AG09319 (cell line): ENCODE measurements at regions not wholly inside any gene's neighbourhood (a gene's known extent, or its start where the extent isn't known, plus 50 kb on each side); places are given as distances from the start of the nearest gene placed in this dataset.
A peak's percentile ranks its signal among the peaks of the same experiment; 100 is the strongest.

Experiments
- DNase-seq: peaks from one replicate; pipeline ENCODE4 v3.0.0-alpha.2; 2010; ENCODE audit warnings: low read depth; ENCODE audit errors: extremely low read depth
- TF ChIP-seq, protein P1 (sequence below): IDR thresholded peaks from 2 replicates; pipeline ENCODE4 v1.5.1; 2011; ENCODE audit warnings: low read depth, mild to moderate bottlenecking, inconsistent platforms, low read length, moderate library complexity

DNA sequence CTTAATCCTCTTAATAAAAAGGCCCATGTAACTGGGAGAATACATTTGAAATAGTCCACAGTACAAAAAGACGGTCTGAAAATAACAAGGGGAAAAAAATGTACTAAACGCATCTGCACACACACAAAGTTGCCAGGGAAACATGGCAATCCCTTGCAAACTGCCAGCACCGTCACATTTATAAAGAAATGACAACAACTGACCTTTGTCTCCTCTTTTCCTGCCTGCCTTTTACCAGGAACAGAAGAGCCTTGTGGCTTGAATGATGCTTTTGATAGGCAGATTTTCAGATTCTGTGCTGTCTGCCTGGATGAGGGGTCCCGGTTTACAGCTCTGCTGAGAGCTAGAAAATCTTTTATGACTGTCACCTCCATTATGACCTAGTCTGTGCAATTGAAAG lies 308.6 kb upstream of the ZFP64 start:
- TF ChIP-seq, protein P1, sequence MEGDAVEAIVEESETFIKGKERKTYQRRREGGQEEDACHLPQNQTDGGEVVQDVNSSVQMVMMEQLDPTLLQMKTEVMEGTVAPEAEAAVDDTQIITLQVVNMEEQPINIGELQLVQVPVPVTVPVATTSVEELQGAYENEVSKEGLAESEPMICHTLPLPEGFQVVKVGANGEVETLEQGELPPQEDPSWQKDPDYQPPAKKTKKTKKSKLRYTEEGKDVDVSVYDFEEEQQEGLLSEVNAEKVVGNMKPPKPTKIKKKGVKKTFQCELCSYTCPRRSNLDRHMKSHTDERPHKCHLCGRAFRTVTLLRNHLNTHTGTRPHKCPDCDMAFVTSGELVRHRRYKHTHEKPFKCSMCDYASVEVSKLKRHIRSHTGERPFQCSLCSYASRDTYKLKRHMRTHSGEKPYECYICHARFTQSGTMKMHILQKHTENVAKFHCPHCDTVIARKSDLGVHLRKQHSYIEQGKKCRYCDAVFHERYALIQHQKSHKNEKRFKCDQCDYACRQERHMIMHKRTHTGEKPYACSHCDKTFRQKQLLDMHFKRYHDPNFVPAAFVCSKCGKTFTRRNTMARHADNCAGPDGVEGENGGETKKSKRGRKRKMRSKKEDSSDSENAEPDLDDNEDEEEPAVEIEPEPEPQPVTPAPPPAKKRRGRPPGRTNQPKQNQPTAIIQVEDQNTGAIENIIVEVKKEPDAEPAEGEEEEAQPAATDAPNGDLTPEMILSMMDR, result no peak
- DNase-seq, result no peak

DNA sequence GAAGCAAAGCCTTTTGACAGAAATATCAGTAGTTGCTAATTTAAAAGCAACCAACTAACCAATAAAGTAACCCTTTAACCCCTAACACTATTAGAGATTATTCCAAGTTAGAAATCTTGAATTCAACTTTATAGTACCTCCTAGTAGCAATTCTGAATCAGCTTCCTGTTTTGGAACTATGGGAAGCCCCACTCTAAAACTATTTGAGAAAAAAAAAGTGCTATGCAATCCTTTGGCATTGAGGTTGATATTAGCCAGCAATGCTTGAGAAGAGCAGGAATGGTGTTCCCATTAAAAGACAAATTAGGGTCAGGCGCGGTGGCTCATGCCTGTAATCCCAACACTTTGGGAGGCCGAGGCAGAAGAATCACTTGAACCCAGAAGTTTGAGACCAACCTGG lies 306.2 kb upstream of the ZFP64 start:
- TF ChIP-seq, protein P1, result no peak
- no peak for DNase-seq

DNA sequence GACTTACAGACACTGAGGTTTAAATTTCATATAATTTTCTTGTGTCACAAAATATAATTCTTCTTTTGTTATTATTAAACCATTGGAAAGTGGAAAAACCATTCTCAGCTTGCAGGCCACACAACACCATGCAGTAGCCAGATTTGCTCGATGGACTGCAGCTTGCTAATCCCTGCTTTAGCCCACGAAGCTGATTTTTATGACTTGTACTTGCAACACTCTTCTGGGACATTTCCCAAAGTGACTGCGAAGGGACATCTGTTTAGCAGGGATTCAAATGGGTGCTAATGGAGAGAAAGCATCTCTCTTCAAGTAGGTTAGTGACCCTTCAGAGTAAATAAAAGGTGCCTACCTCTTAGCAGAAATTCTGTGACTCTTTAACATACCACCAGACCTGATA lies 304.6 kb upstream of the ZFP64 start:
- TF ChIP-seq, protein P1, result no peak
- no peak for DNase-seq

DNA sequence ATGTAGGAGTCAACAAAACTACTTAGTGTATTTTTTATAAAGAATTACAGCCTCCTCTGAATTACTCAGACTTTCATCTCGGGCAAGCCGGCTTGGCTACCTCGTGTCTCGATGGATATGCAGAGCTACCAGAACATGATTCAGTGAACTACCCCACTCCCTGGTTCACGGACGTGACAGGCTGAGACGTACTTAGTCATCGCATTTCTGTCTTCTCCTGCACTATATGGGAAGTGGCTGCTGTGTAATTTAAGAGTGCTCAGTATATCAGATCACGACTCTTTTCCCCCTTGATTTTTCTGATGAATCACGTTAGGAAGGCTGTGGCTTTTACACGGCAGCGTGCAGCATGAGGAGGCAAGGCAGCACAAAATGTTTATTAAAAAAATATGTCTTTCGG lies 302.7 kb upstream of the ZFP64 start:
- DNase-seq, result peak; percentile 69

DNA sequence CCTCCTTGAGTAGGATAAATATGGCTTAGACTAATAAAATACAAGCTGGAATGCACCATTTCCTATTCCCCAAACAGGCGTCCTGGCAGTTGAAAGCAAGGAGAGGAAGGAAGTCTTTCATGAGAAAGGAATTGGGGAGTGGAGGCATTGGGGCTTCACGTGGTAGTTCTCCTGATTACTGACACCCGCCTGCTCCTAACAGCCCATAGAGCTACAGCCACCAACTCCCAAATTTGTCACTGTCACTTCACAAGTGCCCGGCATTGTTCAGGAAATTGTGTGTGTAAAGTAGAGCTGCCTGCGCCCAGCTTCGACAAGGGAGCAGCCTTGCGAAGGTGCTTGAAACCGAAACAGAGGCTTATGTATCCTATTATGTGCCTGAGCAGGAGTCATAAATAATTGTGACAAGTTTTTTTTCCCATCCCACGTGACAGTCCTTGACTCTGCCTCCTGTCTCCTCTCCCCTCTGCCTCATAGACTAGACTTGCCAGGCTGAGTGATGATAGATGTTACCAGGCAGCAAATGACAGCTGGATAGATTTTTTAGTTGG lies 301.7 kb upstream of the ZFP64 start:
- TF ChIP-seq, protein P1, result no peak
- no peak for DNase-seq

More for the DNA sequence above, 302.7 kb upstream of the ZFP64 start:
- TF ChIP-seq, protein P1, result no peak

DNA sequence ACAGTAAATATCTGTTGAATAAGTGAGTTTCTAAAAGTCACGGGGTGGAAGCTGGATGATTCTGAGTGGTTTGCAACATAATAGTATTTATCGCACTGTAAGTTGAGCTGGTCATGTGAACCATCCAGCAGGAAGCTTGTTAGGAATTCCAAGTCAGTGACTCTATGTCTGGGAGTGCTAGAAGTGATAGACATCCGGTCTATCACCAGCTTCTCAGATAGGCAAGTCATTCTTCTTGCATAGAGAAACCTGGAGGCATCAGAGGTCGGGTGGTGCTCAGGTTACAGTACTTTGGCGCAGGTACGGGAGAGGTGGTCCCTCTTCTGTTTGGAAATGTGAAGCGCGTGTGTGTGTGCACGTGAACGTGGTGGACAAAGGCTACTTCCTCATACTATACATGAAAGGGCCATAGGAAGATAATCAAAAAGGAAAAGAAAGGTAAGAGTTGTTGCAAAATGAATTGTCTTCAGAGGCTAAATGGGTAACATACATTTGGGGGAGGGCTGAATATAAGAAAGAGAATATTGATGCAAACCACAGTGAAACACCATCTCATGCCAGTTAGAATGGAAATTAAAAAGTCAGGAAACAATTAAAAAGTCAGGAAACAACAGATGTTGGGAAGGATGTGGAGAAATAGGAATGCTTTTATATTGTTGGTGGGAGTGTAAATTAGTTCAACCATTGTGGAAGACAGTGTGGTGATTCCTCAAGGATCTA lies 299.3 kb upstream of the ZFP64 start:
- peak; percentile 18 for DNase-seq
- TF ChIP-seq, protein P1, result no peak

DNA sequence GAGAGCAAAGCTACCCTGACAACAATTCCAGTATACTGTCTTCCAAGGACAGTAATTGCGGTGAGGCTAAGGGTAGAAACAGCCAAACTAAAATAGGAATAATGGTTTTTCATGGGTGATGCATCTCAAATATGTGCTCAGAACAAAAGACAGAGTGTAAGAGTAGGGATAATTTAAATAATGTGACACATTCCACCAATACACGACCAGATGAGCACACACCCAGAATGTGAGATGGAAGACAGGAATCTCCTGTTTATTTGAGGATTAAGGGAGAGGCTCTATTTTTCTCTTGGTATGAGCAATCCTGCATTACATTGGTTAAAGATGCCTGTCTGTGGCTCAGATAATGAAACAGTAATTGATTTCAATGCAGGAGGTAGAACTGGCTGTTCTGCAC lies 292.9 kb upstream of the ZFP64 start:
- peak; percentile 7 for DNase-seq
- TF ChIP-seq, protein P1, result no peak
